ENCODE measurements at regions not wholly inside any gene's neighbourhood (a gene's known extent, or its start where the extent isn't known, plus 50 kb on each side); places are given as distances from the start of the nearest gene placed in this dataset.

DNA sequence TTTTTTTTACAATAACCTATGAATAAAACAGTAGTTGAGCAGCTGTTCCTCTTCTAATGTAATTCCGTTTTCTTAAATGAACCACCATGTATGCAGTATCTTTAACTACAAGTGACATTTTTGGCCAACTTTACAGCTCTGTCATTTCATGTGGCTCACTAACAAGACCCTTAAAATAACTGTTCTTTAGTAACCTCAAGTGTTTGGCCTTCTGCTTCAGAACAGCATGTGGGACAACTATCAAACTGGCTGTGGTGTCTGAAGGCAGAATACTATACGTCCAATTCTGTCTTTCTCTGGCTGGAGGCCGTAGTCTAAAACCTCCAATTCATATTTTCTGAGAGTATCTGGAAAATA lies 391.4 kb downstream of the NNT start:
- H3K4me3 ChIP-seq (ENCODE audit: low read depth, low read length) = no peak overlapping the region
- TF ChIP-seq, protein P1, sequence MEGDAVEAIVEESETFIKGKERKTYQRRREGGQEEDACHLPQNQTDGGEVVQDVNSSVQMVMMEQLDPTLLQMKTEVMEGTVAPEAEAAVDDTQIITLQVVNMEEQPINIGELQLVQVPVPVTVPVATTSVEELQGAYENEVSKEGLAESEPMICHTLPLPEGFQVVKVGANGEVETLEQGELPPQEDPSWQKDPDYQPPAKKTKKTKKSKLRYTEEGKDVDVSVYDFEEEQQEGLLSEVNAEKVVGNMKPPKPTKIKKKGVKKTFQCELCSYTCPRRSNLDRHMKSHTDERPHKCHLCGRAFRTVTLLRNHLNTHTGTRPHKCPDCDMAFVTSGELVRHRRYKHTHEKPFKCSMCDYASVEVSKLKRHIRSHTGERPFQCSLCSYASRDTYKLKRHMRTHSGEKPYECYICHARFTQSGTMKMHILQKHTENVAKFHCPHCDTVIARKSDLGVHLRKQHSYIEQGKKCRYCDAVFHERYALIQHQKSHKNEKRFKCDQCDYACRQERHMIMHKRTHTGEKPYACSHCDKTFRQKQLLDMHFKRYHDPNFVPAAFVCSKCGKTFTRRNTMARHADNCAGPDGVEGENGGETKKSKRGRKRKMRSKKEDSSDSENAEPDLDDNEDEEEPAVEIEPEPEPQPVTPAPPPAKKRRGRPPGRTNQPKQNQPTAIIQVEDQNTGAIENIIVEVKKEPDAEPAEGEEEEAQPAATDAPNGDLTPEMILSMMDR (IDR thresholded peaks at IDR 0.05; ENCODE audit: insufficient read depth, low read depth, low read length) = no peak
- DNase-seq (ENCODE audit: low read depth) = no peak

DNA sequence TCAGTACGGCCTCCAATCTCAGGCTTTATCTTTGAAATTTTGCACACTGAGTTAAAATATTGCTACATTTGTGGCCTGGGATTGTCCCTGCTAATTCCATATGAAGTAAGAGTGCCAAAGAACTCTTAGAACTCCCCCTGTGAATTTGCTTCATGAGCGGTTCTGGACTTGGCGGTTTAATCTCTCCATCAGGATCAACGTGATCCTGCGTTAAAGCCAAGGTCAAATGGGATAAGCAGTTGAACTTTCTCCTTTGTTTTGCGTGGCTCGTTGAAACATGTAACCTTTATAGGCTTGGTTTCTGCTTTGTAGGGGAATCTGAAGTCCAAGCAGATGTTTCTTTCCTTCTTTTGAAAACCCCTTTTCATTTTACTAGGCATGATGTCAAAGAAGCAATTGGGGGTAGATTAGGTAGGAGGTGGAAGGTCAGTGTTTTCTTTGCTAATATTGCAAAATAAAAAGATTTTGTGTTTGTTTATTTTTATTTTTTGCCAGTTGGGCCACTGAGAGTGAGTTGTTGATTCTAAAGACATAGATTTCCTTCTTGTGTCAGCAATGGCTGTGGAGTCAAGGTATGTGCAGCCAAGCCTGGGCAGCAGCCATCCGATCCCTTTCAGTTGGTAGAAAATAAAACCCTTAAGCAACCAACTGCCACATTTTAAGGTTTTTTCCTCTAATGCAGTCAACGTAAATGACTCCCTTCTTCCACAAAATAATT lies 390.8 kb downstream of the NNT start:
- no peak for DNase-seq (ENCODE audit: low read depth)
- TF ChIP-seq, protein P1 (IDR thresholded peaks at IDR 0.05; ENCODE audit: insufficient read depth, low read depth, low read length) = no peak
- H3K4me3 ChIP-seq (ENCODE audit: low read depth, low read length) = no peak overlapping the region

DNA sequence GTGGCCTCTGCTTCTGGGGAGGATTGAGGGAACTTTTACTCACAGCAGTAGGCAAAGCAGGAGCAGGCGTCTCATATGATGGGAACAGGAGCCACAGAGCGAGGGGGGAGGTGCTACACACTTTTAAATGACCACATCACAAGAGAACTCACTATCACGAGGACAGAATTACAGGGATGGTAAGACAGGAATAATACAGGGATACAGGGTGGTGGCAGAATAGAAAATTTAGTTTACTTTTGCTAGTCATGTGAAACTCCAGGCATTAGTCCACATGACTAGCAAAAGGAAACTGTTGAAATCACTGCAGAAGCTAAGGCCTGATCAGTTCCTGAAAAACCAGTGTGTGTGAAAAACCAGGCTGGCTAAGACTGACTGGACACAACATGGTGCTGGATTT lies 382.4 kb downstream of the NNT start:
- no peak for DNase-seq (ENCODE audit: low read depth)
- no peak overlapping the region for H3K4me3 ChIP-seq (ENCODE audit: low read depth, low read length)
- TF ChIP-seq, protein P1 (IDR thresholded peaks at IDR 0.05; ENCODE audit: insufficient read depth, low read depth, low read length) = no peak

DNA sequence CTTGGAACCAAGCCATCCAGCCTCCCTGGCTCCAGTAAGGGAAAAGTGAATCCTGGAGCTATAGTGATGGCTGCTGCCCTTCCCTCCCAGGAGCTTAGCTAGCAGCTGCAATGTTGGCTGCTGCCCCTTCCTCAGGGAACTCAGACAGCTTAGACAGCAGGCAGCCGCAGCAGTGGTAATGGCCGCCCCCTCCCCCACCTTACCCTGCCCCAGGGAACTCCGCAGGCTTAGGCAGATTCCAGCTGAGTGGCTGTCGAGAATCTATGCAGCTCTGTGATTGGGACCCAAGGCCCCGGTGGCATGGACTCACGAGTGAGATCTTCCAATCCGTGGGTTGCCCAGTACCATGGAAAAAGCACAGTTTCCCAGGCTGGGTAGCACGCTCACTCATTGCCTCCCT lies 378.6 kb downstream of the NNT start:
- H3K4me3 ChIP-seq (ENCODE audit: low read depth, low read length) = no peak overlapping the region
- no peak for DNase-seq (ENCODE audit: low read depth)
- TF ChIP-seq, protein P1 (IDR thresholded peaks at IDR 0.05; ENCODE audit: insufficient read depth, low read depth, low read length) = no peak

DNA sequence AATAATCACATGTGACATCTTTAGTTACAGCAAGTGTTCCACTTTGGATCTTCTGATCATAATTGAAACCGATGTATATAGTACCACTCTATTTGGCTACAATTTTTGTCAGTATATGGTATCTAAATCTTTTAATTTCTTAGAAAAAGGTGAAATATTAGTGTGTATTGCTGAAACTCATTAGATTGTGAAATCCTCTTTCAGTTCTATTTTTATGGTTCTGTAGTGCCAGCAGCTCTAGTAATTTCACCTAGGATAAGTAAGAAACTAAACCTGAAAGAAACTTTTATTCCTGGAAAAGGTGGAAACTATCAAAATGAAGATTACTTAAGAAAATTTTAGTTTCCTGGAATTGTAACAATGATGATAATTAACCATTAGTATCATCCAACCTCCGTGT lies 370.9 kb downstream of the NNT start:
- no peak for DNase-seq (ENCODE audit: low read depth)
- TF ChIP-seq, protein P1 (IDR thresholded peaks at IDR 0.05; ENCODE audit: insufficient read depth, low read depth, low read length) = no peak
- H3K4me3 ChIP-seq (ENCODE audit: low read depth, low read length) = no peak overlapping the region

DNA sequence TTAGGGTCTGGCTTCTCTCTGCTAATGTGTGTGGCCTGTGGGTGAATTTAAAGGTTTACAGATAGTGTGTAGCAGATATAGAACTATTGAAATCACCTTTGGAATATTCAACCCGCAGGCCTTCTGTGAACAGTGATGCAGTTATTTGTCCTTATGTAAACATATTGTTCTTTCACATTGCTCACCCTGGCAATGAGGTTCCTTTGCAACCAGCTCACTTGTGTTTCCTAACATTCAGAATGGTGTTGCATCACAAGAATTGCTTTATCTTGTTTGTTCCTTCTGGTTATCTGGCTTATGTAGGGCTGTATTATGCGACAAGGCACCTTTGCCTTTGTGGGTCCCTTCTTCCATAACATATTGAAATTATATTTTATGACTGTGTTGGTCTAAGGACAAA lies 370.3 kb downstream of the NNT start:
- no peak overlapping the region for H3K4me3 ChIP-seq (ENCODE audit: low read depth, low read length)
- DNase-seq (ENCODE audit: low read depth) = peak; percentile 1
- TF ChIP-seq, protein P1 (IDR thresholded peaks at IDR 0.05; ENCODE audit: insufficient read depth, low read depth, low read length) = no peak

DNA sequence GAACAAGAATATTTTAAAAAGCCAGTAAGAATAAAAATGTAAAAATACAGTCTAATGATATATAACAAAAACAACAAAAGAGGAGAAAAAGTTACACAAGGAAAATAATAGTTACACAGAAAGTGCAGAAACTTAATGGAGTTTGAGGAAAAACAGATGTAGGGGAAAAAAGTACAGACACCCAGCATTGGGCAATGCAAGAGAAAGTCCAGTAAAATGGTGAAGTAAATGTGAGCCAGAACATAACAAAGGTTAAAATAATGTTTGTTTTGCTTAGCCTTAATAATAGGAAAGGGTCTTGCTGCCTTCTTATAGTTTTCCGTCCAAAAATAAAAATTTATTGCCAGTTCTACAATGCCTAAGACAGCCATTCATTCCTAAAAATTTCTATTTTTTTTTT lies 364.2 kb downstream of the NNT start:
- DNase-seq (ENCODE audit: low read depth) = peak; percentile 1
- TF ChIP-seq, protein P1 (IDR thresholded peaks at IDR 0.05; ENCODE audit: insufficient read depth, low read depth, low read length) = no peak

More for the DNA sequence above, 364.2 kb downstream of the NNT start:
- no peak overlapping the region for H3K4me3 ChIP-seq (ENCODE audit: low read depth, low read length)

Data from fibroblast of villous mesenchyme (primary cell).